GM12865 (cell line): ENCODE measurements at regions not wholly inside any gene's neighbourhood (a gene's known extent, or its start where the extent isn't known, plus 50 kb on each side); places are given as distances from the start of the nearest gene placed in this dataset.

Experiments used
- DNase-seq: peaks from one replicate; pipeline ENCODE4 v3.0.0; 2010; ENCODE audit warnings: low read depth
- H3K4me3 ChIP-seq: 2 replicates; pipeline ENCODE4 v1.5.1; 2011; ENCODE audit warnings: mild to moderate bottlenecking, low read depth, low read length, control low read depth
- TF ChIP-seq, protein P1 (sequence below): IDR thresholded peaks from 2 replicates; pipeline ENCODE4 v1.5.1; 2011; ENCODE audit warnings: low read length, control low read depth, low read depth, inconsistent platforms; ENCODE audit not compliant: insufficient read depth; ENCODE audit errors: missing control alignments

DNA sequence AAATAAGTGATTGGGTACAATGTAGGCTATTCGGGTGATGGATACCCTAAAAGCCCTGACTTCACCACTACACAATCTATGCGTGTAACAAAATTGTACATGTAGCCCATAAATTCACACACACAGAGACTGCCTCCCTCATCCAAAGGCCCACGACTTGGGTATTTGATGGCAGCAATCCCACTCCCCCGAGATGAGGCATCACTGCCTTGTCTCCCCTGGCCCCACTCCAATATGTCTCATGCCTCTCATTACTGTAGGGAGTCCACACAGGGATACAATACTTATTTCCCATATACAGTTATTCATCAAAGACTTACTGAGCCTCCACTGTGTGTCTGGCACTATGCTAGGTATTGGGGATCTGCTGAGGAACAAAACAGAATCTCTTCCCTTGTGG lies 192.6 kb downstream of the CBLN1 start:
- TF ChIP-seq, protein P1, sequence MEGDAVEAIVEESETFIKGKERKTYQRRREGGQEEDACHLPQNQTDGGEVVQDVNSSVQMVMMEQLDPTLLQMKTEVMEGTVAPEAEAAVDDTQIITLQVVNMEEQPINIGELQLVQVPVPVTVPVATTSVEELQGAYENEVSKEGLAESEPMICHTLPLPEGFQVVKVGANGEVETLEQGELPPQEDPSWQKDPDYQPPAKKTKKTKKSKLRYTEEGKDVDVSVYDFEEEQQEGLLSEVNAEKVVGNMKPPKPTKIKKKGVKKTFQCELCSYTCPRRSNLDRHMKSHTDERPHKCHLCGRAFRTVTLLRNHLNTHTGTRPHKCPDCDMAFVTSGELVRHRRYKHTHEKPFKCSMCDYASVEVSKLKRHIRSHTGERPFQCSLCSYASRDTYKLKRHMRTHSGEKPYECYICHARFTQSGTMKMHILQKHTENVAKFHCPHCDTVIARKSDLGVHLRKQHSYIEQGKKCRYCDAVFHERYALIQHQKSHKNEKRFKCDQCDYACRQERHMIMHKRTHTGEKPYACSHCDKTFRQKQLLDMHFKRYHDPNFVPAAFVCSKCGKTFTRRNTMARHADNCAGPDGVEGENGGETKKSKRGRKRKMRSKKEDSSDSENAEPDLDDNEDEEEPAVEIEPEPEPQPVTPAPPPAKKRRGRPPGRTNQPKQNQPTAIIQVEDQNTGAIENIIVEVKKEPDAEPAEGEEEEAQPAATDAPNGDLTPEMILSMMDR = no peak
- H3K4me3 ChIP-seq = no peak overlapping the region
- no peak for DNase-seq

DNA sequence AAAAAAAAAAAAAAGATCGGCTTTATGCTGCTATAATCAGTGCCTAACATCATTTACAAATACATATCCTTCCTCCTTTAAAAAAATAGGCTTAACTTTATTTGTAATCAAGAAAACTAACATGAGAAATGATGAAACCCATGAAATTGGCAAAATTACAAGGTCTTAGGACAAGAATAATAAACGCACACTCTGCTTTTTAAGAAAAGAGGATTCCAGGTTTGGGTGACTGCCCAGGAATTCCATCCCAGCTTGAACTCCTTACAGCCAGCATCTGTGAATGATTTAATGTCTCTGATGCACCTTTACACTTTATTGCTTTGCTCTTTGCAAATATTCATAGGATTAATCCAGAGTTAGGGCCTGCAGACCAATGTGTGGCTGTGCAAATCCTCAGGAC lies 196.0 kb downstream of the CBLN1 start:
- no peak for DNase-seq
- TF ChIP-seq, protein P1 = no peak
- H3K4me3 ChIP-seq = no peak overlapping the region

DNA sequence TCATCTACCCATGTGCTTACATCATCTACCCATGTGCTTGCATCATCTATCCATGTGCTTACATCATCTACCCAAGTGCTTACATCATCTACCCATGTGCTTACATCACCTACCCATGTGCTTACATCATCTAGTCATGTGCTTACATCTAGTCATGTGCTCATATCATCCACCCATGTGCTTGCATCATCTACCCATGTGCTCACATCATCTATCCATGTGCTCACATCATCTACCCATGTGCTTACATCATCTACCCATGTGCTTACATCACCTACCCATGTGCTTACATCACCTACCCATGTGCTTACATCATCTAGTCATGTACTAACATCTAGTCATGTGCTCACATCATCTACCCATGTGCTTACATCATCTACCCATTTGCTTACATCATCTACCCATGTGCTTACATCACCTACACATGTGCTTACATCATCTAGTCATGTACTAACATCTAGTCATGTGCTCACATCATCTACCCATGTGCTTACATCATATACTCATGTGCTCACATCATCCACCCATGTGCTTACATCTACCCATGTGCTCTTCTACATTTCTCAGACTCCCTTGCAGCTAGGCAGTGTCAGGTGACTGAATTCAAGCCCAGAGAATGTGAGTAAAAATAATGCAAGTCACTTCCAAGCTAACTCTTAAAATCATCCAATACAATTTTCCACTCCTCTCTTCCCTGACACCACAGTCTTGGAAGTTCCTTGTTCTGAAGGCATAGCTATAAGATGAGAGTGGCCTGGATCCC lies 196.8 kb downstream of the CBLN1 start:
- no peak for DNase-seq
- TF ChIP-seq, protein P1 = no peak
- H3K4me3 ChIP-seq = no peak overlapping the region

DNA sequence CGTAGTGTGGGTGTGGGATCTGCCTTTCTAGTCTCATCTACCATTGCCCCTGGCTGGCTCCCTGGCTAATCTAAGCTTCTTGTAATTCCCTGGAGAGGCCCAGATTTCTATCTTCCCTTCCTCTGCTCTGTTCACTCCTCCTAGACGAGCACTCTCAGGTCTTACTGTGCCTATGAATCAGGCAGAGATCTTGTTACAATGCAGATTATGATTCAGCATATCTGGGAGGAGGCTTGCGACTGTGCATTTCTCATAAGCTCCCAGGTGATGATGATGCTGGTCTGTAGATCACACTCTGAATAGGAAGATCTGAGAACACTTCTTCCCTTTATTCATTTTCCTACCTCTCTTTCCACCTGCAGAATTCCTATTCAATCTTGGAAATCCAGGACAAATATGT lies 200.1 kb downstream of the CBLN1 start:
- H3K4me3 ChIP-seq = no peak overlapping the region
- DNase-seq = no peak
- TF ChIP-seq, protein P1 = no peak

DNA sequence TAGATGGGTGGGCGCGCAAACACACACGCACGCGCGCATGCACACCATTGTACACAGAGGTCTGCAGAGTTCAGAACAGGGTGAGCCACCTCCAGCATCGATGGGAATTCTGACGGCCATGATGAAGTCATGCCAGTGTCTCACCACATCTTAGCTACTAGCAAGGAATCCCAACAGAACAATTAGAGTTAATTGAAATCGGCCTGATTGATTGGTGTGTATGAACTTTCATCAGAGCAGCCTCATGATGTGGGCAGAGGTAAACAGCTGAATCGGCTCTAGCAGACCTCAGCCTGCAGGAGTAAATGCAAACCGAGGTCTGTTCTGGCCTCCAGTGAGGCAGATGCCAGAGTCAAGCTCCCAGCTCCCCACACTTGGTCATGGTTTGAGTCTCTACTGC lies 200.6 kb downstream of the CBLN1 start:
- DNase-seq = no peak
- TF ChIP-seq, protein P1 = no peak

DNA sequence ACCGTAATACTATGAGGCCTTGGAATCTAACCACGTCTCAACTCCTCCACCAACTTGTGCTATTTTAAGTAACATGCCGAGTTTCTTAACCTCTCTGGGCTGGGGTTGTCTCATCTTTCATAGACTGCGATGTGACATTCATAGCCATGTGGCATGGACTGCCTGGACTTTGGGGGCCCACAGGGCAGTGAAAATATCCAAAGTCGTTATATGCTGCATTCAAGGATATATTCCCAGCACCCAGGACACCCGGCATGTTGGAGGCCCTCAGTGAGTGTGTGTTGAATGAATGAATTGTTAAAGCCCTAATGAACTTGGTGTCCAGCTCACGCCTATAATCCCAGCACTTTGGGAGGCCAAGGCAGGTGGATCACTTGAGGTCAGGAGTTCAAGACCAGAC lies 203.1 kb downstream of the CBLN1 start:
- no peak for DNase-seq
- TF ChIP-seq, protein P1 = no peak
- H3K4me3 ChIP-seq = no peak overlapping the region

More for the DNA sequence above, 200.6 kb downstream of the CBLN1 start:
- H3K4me3 ChIP-seq = no peak overlapping the region

DNA sequence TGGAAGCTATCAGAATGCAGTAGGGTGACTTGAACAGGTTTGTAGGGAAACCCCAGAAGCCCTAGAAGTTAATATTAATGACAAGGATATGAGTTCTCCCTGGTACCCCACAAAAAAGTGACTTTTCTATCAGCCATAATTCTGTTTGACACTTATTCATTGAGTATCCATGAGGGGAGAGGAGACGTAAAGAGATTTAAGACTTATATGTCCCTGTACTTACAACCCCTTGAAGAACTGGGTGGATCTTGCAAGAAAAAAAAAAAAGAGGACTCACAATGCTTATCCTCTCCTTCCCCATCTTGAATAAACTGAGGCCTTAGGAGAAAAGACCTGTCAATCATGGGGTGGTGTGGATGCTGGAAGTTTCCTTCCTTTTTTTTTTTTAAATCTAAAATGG lies 203.5 kb downstream of the CBLN1 start:
- no peak overlapping the region for H3K4me3 ChIP-seq
- TF ChIP-seq, protein P1 = no peak
- no peak for DNase-seq
